H9 (cell line): ENCODE measurements at regions not wholly inside any gene's neighbourhood (a gene's known extent, or its start where the extent isn't known, plus 50 kb on each side); places are given as distances from the start of the nearest gene placed in this dataset.

Experiments used
- DNase-seq: peaks from one replicate; pipeline ENCODE4 v3.0.0-alpha.2; 2017
- H2AFZ ChIP-seq: one replicate; pipeline ENCODE4 v1.6.1; 2013; ENCODE audit warnings: mild to moderate bottlenecking, low read length, control low read depth, moderate library complexity
- H2AK5ac ChIP-seq: 2 replicates; pipeline ENCODE4 v1.6.1; 2013; ENCODE audit warnings: low read length, control low read depth, mixed read lengths; ENCODE audit not compliant: insufficient read length
- H2BK120ac ChIP-seq: one replicate; pipeline ENCODE4 v1.6.1; 2013; ENCODE audit warnings: low read depth, mild to moderate bottlenecking, low read length, control low read depth, inconsistent platforms; ENCODE audit not compliant: poor library complexity, severe bottlenecking
- H2BK12ac ChIP-seq: 2 replicates; pipeline ENCODE4 v1.6.1; 2013; ENCODE audit warnings: low read length, control low read depth, mixed read lengths, low read depth; ENCODE audit not compliant: insufficient read length
- H2BK15ac ChIP-seq: 2 replicates; pipeline ENCODE4 v1.6.1; 2013; ENCODE audit warnings: low read depth, low read length, control low read depth
- H2BK20ac ChIP-seq: one replicate; pipeline ENCODE4 v1.6.1; 2013; ENCODE audit warnings: low read depth, mild to moderate bottlenecking, low read length, control low read depth, inconsistent platforms; ENCODE audit not compliant: poor library complexity, severe bottlenecking
- H2BK5ac ChIP-seq: 2 replicates; pipeline ENCODE4 v1.6.1; 2013; ENCODE audit warnings: low read length, control low read depth, mixed read lengths; ENCODE audit not compliant: insufficient read length
- H3K14ac ChIP-seq: 2 replicates; pipeline ENCODE4 v1.6.1; 2013; ENCODE audit warnings: low read length, control low read depth; ENCODE audit not compliant: insufficient read depth
- H3K18ac ChIP-seq: 2 replicates; pipeline ENCODE4 v1.6.1; 2013; ENCODE audit warnings: low read depth, mild to moderate bottlenecking, mixed read lengths, low read length, control low read depth; ENCODE audit not compliant: insufficient read length
- H3K23ac ChIP-seq: 2 replicates; pipeline ENCODE4 v1.6.1; 2013; ENCODE audit warnings: low read length, control low read depth, mixed read lengths, low read depth; ENCODE audit not compliant: insufficient read length
- H3K23me2 ChIP-seq: 2 replicates; pipeline ENCODE4 v1.6.1; 2013; ENCODE audit warnings: low read depth, mild to moderate bottlenecking, mixed read lengths, low read length, control low read depth; ENCODE audit not compliant: insufficient read length, poor library complexity, severe bottlenecking
- H3K27ac ChIP-seq: 2 replicates; pipeline ENCODE4 v1.5.1; 2013; ENCODE audit warnings: low read length, control low read depth, mixed read lengths, low read depth; ENCODE audit not compliant: insufficient read length
- H3K27me3 ChIP-seq: 2 replicates; pipeline ENCODE4 v1.6.1; 2013; ENCODE audit warnings: low read length, control low read depth, inconsistent platforms; ENCODE audit not compliant: insufficient read depth
- H3K4ac ChIP-seq: 2 replicates; pipeline ENCODE4 v1.6.1; 2013; ENCODE audit warnings: low read depth, mild to moderate bottlenecking, control low read depth, inconsistent platforms, low read length, moderate library complexity
- H3K4me1 ChIP-seq: 2 replicates; pipeline ENCODE4 v1.6.1; 2013; ENCODE audit warnings: low read length, control low read depth, inconsistent platforms; ENCODE audit not compliant: insufficient read depth
- H3K4me2 ChIP-seq: 2 replicates; pipeline ENCODE4 v1.6.1; 2013; ENCODE audit warnings: low read length, control low read depth, mixed read lengths; ENCODE audit not compliant: insufficient read length, insufficient read depth
- H3K56ac ChIP-seq: 2 replicates; pipeline ENCODE4 v1.6.1; 2013; ENCODE audit warnings: low read depth, mild to moderate bottlenecking, mixed read lengths, low read length, control low read depth; ENCODE audit not compliant: insufficient read length
- H3K79me1 ChIP-seq: 2 replicates; pipeline ENCODE4 v1.6.1; 2013; ENCODE audit warnings: low read depth, mild to moderate bottlenecking, moderate library complexity, low read length, control low read depth, inconsistent platforms; ENCODE audit not compliant: insufficient read depth, poor library complexity, severe bottlenecking
- H3K79me2 ChIP-seq: 2 replicates; pipeline ENCODE4 v1.6.1; 2013; ENCODE audit warnings: low read length, control low read depth, inconsistent platforms; ENCODE audit not compliant: insufficient read depth
- H3K9ac ChIP-seq: 2 replicates; pipeline ENCODE4 v1.6.1; 2013; ENCODE audit warnings: low read length, control low read depth, mixed read lengths; ENCODE audit not compliant: insufficient read length; ENCODE audit errors: extremely low read depth
- H3K9me3 ChIP-seq: one replicate; pipeline ENCODE4 v1.6.1; 2013; ENCODE audit warnings: low read depth, low read length, inconsistent platforms; ENCODE audit not compliant: control insufficient read depth
- H3T11ph ChIP-seq: one replicate; pipeline ENCODE4 v1.6.1; 2013; ENCODE audit warnings: mild to moderate bottlenecking, low read length, control low read depth, inconsistent platforms
- H4K20me1 ChIP-seq: one replicate; pipeline ENCODE4 v1.6.1; 2013; ENCODE audit not compliant: control insufficient read depth, insufficient read length, insufficient read depth
- H4K5ac ChIP-seq: 2 replicates; pipeline ENCODE4 v1.6.1; 2013; ENCODE audit warnings: low read depth, mild to moderate bottlenecking, mixed read lengths, low read length, control low read depth; ENCODE audit not compliant: insufficient read length
- H4K8ac ChIP-seq: replicated peaks from 2 replicates; pipeline ENCODE4 v1.6.1; 2013; ENCODE audit warnings: low read length, control low read depth, mixed read lengths, low read depth; ENCODE audit not compliant: insufficient read length
- H4K91ac ChIP-seq: 2 replicates; pipeline ENCODE4 v1.6.1; 2013; ENCODE audit warnings: low read depth, mild to moderate bottlenecking, moderate library complexity, mixed read lengths, low read length, control low read depth; ENCODE audit not compliant: insufficient read length
- H3K27ac Mint-ChIP-seq, 3 experiments: 2 replicates in 2 of 3; 3 replicates in 1 of 3; pipeline ENCODE4 v1.8.0; 2020 to 2021; ENCODE audit warnings: mixed read lengths in 3 of 3, mild to moderate bottlenecking in 1 of 3, moderate library complexity in 1 of 3
- H3K27me3 Mint-ChIP-seq: 2 replicates; pipeline ENCODE4 v1.8.0; 2021; ENCODE audit warnings: low read depth, mild to moderate bottlenecking, moderate library complexity, mixed read lengths
- H3K36me3 Mint-ChIP-seq, 3 experiments: 2 replicates in 2 of 3; 3 replicates in 1 of 3; pipeline ENCODE4 v1.8.0; 2020 to 2021; ENCODE audit warnings: low read depth in 3 of 3, mixed read lengths in 3 of 3; ENCODE audit not compliant: insufficient read depth in 1 of 3
- H3K4me1 Mint-ChIP-seq, 2 experiments: 2 replicates each; pipeline ENCODE4 v1.8.0; 2020; ENCODE audit warnings: mixed read lengths in 2 of 2
- H3K4me3 Mint-ChIP-seq, 2 experiments: 2 replicates in 1 of 2; 3 replicates in 1 of 2; pipeline ENCODE4 v1.8.0; 2020 to 2021; ENCODE audit warnings: mild to moderate bottlenecking in 2 of 2, mixed read lengths in 2 of 2, moderate library complexity in 1 of 2
- H3K9me3 Mint-ChIP-seq, 2 experiments: 2 replicates in 1 of 2; 3 replicates in 1 of 2; pipeline ENCODE4 v1.8.0; 2020; ENCODE audit warnings: mild to moderate bottlenecking in 2 of 2, mixed read lengths in 2 of 2, moderate library complexity in 1 of 2
- CTCF ChIP-seq: fragments of 200-600 bp; sonication (generic); conservative IDR thresholded peaks from 3 replicates; pipeline ENCODE4 v1.8.0; 2021; ENCODE audit warnings: antibody characterized with exemption, mild to moderate bottlenecking
- WGBS: extraction: QIAGEN DNeasy Blood & Tissue Kit; methylation state at CpG from one replicate; pipeline ENCODE4 v1.1.7; 2013; ENCODE audit warnings: missing lambda C conversion rate, low lambda C conversion rate, mixed read lengths; ENCODE audit not compliant: insufficient read length; ENCODE audit errors: extremely low coverage; 5-methylcytosine and 5-hydroxymethylcytosine counted together

DNA sequence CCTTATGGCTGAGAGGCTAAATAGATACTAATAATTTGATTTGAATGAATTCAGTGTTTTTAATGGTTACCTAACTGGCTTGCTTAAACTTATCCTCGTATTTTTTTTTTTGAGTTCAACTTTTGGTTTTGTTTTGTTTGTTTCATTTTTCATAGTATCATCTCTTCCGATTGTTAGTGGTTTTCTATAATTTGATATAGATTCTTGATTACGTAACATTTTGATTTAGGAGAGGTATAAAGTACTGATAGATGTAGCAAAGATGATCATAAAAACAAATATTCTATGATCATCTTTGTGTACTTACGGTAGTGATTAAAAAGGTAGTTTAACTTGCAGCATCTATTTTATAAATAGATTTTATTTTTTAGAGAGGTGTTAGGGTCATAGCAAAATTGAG is 93.0 kb downstream of the ALX1 start:
- no peak overlapping the region for H2BK5ac ChIP-seq
- Mint-ChIP-seq H3K4me1 (no peaks in the 10 kb centered on the region), H3K4me3 (no peak overlapping the region), H3K27ac (no peak overlapping the region), H3K27me3 (no peaks in the 10 kb centered on the region), H3K9me3 (no peaks in the 10 kb centered on the region), H3K36me3 (no peaks in the 10 kb centered on the region)
- no peak overlapping the region for H2AK5ac ChIP-seq
- H2BK15ac ChIP-seq, result no peak overlapping the region
- no peak overlapping the region for H3K4ac ChIP-seq
- H3K79me2 ChIP-seq, result no peaks in the 10 kb centered on the region
- H3K79me1 ChIP-seq, result no peaks in the 10 kb centered on the region
- H3K4me2 ChIP-seq, result no peak overlapping the region
- TF ChIP-seq CTCF, result no peak
- no peaks in the 10 kb centered on the region for H3K23me2 ChIP-seq
- H3K23ac ChIP-seq, result no peak overlapping the region
- no peaks in the 10 kb centered on the region for H4K20me1 ChIP-seq
- H2BK120ac ChIP-seq, result no peak overlapping the region
- no peaks in the 10 kb centered on the region for H3K4me1 ChIP-seq
- H4K8ac ChIP-seq, result no peak overlapping the region
- H2AFZ ChIP-seq, result no peak overlapping the region
- H4K5ac ChIP-seq, result no peak overlapping the region
- H4K91ac ChIP-seq, result no peak overlapping the region
- H3K18ac ChIP-seq, result no peak overlapping the region
- no peak overlapping the region for H2BK20ac ChIP-seq
- H3K56ac ChIP-seq, result no peak overlapping the region
- no peak overlapping the region for H3T11ph ChIP-seq
- no peak for DNase-seq
- no CpG with 5 or more reads among the region's 4 CpGs for WGBS
- H3K9ac ChIP-seq, result no peak overlapping the region
- no peaks in the 10 kb centered on the region for H3K9me3 ChIP-seq
- H3K27ac ChIP-seq, result no peak overlapping the region
- no peak overlapping the region for H2BK12ac ChIP-seq
- H3K14ac ChIP-seq, result no peak overlapping the region
- no peaks in the 10 kb centered on the region for H3K27me3 ChIP-seq
